Stimulated activated CD8-positive, alpha-beta memory T cell treated with anti-CD3 and anti-CD28 coated beads, Interleukin-7, amount 100 ng/mL, for 48 hours (primary cell): ENCODE measurements at regions not wholly inside any gene's neighbourhood (a gene's known extent, or its start where the extent isn't known, plus 50 kb on each side); places are given as distances from the start of the nearest gene placed in this dataset.
"Not testable (repeated sequence)": the region's sequence is repeated elsewhere in the genome, so short reads cannot be mapped to it uniquely, and the experiment has no call there.

Experiments
- DNase-seq, 2 donors: peaks; one replicate each; pipeline ENCODE4 v3.0.0-alpha.2; 2020; ENCODE audit warnings: low read depth in 1 of 2; ENCODE audit errors: extremely low read depth in 1 of 2

DNA sequence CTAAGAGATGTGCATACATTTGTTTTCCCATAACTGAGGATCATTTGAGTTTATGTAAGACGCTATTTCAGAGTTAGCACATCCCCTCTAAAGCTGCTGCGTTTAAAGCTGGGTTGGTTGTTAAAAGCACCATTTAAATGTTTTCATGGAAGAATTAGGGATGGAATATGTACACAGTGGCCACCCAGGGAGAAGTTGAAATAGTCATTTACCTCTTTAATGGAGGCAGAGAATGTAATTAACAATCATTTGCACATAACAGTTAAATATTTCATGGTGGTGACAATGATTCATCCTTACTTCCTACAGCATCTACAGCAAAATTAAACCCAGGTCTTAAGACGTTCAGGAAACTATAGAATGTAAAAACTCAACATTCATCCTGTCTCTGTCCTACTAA, 100.3 kb downstream of the KIF4B start:
- DNase-seq, result no peak

DNA sequence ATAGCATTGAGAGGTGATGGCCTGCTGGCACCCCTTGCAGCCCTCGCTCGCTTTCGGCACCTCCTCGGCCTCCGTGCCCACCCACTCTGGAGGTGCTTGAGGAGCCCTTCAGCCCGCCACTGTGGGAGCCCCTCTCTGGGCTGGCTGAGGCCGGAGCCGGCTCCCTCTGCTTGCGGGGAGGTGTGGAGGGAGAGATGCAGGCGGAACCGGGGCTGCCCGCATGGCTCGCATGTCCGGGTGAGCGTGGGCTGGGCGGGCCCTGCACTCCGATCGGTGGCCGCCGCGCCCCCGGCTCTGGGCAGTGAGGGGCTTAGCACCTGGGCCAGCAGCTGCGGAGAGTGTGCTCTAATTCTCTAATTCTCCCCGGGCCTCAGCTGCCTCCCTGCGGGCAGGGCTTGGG, 101.1 kb downstream of the KIF4B start:
- no peak for DNase-seq

DNA sequence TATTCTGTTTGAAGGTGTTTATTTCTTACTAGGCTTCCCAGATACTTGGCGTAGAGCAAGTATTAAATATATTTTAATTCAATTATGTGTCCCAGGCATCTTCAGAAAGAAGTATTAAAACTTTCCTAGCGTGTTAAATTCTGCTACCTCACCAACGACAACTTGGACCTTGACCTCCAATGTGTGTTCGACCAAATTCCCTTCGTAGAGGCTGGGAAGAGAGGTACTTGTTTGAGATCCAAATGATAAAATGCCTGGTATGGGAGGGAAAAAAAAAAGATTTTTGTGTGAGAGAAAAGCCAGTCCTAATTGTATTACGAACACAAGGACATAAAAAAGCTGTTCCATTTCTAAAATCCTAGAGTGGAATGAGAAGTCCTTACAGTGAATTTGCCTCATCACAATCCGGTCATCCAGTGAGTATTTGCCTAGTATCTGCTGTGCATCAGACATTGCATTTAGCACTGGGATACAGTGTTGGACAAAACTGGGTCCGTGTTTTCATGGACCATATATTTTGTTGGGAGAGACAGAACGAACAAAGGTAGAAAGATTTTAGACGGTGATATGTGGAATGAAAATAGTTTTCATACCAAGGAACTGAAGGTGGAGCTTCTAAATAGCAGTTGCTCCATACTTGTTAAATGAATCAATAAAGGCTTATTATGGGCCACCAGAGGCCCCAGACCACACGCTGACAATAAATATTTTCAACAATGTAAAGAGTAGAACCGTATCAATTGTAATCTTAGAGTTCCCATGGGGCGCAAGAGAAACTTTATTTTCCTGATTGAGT, 103.1 kb downstream of the KIF4B start:
- DNase-seq, result no peak

DNA sequence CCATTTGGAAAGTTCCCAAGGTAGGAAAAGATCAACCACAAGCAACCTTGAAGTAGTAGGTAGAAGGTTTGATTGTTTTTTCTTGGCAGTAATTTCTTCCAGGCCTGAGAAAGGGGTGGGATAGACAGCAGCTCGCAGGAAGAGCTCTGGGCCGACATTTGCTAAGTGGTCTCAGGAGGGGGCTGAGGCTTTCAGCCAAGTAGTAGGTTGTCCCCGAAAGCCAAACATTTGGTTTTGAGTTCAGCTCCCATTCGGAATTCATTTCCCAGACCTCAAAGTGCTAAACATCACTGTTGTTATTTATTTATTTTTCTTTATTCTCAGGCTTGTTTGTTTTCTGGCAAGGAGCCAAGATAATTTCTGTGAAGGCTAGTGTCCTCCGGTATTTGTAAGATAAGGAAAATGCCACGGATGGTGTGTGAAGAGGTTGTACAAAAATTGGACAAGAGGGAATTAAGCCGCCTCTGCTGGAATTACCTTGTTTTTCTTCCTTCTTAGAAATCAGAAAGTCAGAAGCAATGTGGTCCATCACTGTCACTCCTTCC, 112.1 kb downstream of the KIF4B start:
- DNase-seq, result no peak

DNA sequence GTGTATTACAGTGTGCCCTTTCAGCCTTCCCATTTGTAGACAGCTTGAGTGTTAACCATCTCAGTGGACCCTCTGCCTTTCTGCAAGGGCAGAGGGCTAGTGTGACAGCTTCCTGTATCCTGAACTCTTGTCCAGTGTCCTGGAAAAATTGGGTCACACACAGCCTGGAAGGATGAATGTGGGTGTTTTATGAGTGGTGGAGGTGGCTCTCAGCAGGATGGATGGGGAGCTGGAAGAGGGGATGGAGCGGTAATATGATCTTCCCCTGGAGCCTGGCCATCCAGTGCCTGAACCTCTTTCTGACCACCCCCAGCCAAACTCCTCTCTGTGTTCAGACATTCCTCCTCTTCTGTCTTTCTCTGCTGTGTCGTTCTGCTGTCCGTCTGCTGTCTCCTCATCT, 113.0 kb downstream of the KIF4B start:
- no peak for DNase-seq

DNA sequence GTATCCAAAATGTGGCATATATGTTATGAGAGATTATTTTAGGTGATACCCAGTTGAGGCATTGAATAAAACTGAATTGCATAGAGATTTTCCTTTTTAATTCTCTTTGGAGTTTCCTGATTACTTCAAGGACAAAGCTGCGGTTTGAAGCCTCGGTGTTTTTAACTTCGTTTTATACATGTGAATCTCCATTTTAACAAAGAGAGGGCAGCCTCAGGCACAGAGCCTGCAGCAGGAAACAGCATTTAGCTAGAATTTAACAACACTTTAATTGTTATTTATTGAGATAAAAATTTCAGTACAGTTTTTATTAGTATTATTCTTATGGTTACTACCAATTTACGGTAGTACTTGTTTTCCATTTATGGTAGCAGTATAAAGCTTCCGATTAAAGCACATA, 114.0 kb downstream of the KIF4B start:
- DNase-seq, result no peak

DNA sequence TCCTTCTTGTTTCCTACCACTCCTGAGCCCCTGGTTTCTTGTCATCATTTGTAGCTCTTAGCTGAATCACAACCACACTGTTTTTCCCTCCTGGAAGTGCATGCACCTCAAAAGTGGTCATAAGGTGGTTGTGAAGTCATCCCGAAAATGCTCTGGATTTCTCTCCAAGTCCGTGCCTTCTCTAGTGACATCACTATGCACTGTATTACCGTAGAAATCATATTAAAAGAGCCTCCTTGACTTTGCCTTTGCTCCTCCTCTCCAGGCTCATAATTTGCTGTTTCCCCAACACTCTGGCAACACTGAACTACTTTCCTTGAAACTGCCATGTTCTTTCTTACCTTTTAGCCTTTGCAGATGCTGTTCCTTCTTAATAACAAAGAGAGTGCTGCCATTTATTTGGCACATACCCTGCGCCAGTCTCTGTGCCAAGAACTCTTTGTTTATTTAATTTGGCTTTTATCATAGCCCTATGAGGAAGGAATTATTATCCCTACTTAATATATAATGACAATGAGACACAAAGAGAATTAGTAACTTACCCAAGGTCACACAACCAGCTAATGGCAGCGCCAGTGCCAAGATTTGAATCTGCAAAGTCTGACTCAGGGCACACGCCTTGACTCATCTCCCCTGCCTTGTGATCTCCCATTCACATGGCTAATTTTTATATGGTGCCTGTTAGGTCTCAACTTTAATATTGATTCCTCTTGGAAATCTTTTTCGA, 115.4 kb downstream of the KIF4B start:
- no peak for DNase-seq

DNA sequence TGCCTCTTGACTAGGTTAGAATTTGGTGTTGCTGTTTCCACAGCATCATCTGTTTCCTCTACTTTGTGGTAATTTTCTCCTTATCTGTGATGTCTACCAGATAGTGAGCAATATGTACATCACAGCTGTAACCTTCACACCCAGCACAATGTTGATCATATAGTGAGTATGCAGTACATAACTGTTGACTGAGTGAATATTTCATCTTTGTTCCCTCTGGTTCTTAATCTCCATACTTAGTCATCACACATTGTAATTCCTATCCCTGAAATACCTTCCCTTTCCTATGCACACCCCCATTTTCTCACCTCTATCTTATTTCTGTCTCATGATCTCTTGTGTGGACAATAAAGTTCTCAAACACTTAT, 115.9 kb downstream of the KIF4B start:
- no peak for DNase-seq

DNA sequence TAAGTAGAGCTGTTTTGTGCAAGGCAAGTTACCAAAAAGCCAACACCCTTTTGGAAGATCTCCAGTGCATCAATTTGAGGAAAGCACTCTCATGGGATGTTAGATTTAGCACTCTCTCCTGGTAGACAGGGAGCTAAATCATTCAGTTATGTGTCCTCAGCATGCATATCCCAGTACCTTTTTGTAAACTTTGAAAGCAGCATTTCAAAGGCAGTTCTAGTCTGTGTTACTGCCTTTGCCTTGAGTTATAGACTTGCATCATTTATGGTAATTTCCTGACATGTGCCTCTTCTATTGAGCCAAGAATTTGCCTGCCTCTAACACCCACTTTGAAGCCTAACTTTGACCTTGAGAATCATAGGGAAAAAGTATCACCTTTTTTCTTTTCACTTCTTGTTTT, 120.6 kb downstream of the KIF4B start:
- no peak for DNase-seq

DNA sequence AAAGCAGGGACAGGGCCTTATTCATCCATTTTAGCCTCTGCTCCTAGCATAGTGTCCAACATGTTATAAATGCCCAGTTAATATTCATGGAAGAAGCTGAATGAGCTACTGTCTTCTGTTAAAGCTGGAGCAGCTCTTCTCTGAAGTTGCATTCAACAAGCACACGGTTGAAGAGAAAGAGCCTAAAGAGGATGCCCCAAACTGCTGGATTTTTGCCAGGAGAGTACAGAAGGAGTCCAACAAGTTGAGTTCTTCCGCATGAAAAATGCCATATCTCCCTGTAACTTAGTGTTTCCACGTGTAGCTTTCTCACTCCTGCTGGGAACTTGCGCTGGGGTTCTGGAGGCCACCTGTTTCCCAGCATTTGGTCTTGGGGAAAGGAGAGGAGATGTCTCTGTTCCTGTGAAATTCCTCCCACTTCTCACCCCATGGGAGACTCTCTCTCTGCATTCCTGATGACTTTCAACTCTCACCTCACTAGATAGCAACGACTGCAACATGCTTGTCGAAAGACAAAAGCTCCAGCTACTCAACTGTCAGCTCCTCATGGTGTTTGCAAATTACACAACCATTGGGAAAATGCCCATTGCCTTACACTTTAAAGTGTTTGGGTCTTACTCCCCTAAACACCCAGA, 122.8 kb downstream of the KIF4B start:
- no peak for DNase-seq

DNA sequence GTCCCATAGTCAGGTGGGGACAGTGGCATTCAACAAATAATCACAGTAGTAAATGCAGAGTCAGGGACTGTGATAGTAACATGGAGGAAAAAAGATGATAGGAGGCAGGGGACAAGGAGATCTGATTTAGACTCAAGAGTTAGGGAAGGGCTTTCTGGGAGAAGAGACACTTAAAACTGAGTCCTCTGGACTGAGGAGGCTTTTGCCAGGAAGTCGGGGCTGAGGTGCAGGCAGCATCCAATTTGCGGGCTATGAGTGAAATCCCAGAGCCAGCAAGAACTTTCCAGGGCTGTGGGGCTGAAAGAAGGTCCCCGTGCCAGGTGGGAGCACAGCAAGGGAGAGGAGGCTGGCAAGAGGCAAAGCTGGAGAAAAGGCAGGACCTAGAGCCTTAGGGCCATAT, 124.1 kb downstream of the KIF4B start:
- no peak for DNase-seq

DNA sequence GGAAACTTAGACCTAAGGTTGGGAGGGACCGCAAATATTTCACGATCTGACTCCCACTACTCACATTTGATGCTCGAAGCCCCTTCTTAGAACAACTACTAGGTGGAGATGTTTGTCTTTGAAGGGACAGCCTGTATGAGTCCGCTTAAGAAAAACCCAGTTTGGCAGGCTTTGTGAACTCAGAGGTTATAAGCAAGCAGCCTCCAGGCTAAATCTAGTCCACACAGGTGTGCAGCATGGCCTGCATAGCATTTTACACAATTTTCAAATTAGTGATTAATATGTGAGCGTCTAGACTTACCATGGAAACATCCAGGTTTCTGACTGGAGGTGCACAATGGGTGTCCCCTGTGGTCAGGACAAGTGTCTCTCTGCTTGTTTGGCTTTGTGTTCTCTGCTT, 127.1 kb downstream of the KIF4B start:
- DNase-seq, result no peak

DNA sequence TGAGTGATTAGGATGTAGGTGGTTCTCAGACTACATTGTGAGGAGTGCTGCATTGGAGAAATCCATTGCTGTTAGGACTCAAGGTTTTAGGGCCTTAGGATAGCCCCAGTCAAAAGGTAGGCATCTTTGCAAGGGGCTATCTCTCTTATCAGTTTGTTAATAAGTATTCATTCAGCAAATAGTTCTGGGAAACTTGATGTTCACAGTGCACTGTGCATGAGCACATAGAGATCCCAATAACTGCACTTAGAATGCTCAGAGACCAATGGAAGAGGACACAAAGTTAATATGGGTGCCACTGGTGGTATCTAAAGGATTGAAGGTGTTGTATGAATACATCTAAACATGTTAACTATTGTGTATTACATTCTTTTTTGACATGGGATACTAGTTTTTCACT, 131.4 kb downstream of the KIF4B start:
- DNase-seq, result no peak

DNA sequence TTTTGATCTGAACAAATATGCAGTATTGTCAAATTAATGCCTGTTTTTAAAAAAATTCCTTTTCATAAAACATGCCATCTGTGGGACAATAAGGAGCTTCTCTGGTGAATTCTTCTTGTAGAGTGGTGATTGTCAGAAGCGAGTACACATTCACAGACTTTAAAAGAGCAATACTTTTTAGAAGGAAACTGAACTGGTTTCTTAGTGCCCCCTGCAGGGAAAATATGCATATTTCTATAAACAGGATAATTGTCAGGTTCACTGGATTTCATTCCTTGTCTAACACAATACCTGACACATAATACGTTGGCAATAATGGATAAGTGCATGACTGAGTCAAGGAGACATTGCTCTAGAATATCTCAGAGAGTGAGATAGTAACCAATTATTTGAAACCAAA, 133.7 kb downstream of the KIF4B start:
- no peak for DNase-seq

DNA sequence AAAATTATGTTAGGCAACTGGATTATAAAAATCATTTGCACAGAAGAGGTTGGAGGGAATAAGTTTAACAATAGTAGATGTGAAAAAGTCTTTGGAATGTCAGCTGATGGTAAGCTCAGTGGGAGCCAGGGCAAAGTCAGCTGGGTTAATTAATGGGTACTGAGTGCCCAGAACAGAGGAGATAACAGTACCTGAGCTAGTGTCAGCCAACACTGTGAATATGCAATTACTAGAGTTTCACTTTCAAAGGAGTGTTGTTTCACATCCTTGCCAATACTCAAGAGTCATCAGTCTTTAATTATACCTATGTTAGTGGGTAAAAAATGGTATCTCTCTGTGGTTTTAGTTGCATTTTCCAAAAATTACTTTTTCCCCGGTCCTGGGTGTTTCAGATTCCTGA, 135.1 kb downstream of the KIF4B start:
- no peak for DNase-seq

DNA sequence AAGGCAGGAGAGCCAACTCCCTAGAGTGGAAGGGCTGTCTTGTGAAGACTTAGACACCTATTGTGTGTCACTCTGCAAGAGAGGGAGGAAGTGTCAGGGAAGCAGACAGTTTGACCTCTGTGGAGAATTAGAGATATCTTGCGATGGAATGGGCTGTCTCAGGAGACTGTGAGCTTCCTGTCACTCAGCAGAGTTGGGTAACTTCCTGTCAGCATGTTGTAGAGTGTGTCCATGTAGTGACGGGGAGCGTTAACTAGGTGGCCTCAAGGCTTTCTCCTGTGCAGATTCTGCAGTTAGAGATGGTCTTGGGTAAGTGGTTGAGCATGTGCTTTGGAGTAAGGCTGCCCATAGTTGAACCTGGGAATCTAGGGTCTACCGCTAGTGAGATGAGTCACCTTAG, 136.5 kb downstream of the KIF4B start:
- DNase-seq, result no peak

DNA sequence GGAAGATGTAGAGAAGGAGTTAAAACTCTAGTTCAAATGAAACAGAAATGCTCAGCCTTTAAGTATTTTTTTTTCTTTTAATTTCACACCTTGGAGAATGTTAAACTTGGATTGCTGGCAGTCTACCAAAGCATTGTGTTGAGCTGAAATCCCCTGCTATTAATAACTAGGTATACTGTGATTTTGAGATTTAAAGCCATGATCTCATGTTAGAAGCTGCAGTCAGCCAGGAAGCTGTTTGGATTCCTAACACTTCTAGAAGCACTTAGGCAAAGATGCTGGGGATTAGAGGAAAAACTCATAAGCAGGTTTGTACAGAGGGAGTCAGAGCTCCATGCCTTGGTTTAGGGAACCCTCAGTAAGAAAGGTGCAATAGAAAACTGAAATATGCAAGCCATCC, 141.4 kb downstream of the KIF4B start:
- DNase-seq, result no peak

DNA sequence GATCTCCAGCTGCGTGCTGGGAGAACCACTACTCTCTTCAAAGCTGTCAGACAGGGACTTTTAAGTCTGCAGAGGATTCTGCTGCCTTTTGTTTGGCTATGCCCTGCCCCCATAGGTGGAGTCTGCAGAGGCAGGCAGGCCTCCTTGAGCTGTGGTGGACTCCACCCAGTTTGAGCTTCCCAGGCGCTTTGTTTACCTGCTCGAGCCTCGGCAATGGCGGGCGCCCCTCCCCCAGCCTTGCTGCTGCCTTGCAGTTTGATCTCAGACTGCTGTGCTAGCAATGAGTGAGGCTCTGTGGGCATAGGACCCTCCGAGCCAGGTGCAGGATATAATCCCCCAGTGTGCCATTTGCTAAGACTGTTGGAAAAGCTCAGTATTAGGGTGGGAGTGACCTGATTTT, 149.5 kb downstream of the KIF4B start:
- DNase-seq, result not testable (repeated sequence)

DNA sequence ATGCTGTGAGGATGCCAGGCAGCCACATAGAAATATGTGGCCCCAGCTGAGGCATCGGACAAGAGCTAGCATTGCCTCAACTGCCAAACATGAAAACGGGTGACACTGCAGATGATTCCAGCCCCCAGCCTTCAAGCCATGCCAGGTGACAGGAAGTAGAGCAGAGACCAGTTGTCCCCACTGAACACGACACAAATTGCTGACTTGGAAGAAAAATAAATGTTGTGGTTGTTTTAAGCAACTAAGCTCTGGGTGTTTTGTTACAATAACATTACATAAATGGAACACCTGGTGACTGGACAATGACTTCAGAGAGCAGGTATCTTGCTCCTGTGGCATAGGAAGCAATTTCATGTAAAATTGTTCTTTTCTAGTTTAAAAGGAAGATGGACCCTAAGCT, 154.2 kb downstream of the KIF4B start:
- no peak for DNase-seq

DNA sequence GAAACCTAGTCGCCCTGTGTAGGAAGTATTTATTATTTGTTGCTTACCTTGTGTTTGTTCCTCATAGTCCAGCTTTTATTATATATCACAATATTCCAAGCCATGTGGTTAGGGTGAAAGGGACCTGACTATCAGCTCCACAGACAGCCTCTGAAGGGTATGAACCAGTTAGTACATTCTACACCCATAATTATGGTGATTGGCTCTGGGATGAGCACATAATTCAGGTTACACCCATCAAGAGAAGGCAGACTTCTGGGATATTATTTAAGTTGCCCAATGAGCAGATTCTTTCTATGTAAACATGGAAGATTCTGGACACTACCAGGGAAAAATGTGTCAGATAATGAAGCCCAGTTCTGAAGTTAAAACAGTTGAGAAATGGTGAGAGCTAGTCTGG, 168.0 kb downstream of the KIF4B start:
- no peak for DNase-seq

DNA sequence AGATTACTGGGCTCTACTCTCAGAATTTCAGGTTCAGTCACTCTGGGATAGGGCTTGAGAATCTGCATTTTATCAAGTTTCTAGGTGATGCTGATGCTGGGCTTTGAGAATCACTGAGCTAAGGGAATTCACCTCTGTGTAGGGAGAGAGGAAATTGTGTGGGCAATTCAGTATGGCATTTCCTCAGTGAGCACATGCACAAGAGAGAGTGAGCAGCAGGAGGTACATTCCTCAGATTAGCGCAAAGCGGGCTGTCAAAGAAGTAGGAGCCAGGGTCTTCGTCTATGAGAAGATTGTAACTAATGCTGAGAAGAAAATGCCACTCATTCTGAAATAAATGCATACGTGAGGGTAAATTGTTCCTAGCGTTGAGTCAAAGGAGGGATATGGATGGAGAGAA, 175.9 kb downstream of the KIF4B start:
- DNase-seq, result no peak

DNA sequence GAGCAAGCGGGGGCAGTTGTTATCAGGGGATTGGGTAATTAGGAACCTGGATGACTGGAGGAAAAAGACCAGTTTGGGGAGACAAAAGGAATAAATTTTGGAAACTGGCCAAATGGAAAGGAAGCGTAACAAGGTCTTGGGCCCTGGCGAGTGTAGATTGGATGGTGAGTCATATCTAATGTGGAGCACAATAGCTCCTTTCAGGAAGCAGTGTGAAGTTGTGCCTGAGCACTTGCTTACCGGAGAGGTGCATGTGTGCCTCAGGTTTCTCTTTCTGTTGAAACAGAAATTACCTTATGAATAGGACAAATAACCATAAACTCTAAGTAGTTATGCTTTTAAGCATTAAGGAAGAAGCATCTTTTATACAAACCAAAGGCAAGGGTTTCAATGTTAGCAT, 176.4 kb downstream of the KIF4B start:
- no peak for DNase-seq
